NCI-H2107 treated with DMSO at 0.1 percent for 48 hours (cell line): ENCODE measurements at regions not wholly inside any gene's neighbourhood (a gene's known extent, or its start where the extent isn't known, plus 50 kb on each side); places are given as distances from the start of the nearest gene placed in this dataset.

Experiments used
- DNase-seq: peaks from one replicate; lab custom pipeline; 2025; ENCODE audit not compliant: unreplicated experiment; lab: John Stamatoyannopoulos, UW

- no peak for DNase-seq
Observed at GRCh38 chr17:65370669-65371131, 190.7 kb downstream of the AXIN2 start.

DNA sequence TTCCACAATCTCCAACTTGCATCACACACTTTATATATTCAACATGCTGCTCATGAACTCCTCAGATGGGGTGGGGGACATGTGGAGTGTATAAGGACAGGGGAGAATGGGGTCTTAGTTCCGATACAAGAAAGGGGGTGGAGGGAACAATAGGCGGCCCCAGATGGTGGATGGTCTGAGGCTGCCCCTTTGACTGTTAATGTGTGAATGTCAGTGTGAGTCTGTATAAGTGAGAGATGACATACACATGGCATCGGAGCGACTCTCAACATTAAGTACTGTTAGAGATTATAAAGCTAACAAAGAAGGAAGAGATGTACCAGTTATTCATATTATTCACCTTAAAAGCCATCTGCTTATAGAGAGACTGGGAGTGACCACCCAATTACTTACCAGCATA, 193.1 kb downstream of the AXIN2 start:
- no peak for DNase-seq

GRCh38 chr17:65366102-65366844, 195.2 kb downstream of the AXIN2 start:
- DNase-seq: no peak

DNA sequence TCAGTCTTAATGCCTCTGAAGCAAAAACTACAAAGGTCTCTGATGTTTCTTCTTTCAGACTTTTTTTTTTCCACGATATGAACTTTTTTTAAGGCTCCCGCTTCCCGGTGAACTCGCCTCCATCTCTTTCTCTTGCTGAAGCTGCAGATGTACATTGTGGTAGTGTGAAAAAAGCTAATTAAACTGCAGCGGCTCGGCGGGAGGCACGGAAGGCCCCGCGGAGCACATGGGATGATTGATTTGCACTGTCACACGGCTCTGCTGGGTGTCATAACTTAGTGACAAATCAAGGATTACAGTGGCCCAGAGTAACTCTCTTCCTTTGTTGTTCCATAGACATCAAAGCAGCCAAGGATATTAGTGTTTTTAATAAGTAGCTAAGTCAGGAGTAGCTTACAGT, 196.3 kb downstream of the AXIN2 start:
- DNase-seq: no peak

DNA sequence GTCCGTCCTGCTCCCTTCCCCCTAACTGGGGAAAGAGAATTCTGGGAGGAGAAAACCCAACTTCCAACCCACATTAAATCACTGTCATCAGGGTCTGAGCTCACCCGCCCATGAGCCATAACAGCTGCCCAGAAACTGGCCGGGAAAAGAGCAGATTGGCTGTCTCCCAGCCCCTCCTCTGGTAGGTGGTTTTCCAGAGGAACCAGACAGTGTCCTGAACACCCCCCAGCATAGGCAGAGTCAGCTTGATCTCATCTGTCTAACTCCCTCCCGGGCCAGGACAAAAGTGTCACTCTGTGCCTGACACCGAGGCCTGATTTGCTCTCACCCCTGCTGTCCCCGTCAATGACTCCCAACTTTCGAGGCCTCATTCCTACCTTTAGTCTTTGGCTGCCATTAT, 197.0 kb downstream of the AXIN2 start:
- DNase-seq: no peak

GRCh38 chr17:65362826-65363225, 198.6 kb downstream of the AXIN2 start:
- DNase-seq: peak; percentile 4

GRCh38 chr17:65360961-65361552, 200.4 kb downstream of the AXIN2 start:
- DNase-seq: no peak

GRCh38 chr17:65359016-65359415, 202.4 kb downstream of the AXIN2 start:
- no peak for DNase-seq

DNA sequence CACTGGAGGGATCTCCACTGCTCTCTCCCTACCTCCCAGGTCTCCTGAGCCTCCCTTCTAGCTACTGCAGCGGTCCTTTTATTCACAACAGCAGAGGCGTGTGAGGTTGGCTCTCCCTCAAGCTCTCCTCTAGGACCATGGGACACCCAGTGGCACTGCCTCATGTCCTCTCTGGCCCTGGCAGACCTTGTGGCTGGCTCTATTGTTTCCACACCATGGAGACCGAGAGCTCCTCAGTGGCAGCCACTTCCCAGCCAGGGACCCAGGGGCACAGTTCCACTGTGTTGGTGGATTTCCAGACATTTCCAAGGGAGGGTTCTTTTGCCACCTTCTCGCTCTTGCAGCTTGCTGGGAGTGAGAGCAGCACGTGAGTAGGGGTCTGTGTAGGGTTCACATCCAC, 204.9 kb downstream of the AXIN2 start:
- no peak for DNase-seq

DNA sequence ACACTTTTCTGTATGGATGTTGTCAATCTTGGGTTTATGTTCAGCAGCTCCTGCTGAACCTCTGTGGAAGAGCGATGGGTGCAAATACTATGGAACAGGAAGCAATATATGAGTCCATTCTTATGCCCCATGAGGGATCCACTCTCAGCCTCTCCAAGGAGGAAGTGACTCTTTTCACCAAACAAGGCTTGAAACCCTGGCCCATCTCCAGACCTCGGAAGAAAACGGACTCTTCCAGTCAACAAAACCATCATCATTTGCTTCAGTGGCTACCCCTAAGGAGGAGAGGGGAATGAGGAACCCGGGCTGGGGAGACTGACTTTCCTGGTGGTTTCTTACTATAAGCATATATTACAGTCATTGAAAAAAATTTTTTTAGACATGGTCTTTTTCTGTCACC, 206.2 kb downstream of the AXIN2 start:
- DNase-seq: no peak

DNA sequence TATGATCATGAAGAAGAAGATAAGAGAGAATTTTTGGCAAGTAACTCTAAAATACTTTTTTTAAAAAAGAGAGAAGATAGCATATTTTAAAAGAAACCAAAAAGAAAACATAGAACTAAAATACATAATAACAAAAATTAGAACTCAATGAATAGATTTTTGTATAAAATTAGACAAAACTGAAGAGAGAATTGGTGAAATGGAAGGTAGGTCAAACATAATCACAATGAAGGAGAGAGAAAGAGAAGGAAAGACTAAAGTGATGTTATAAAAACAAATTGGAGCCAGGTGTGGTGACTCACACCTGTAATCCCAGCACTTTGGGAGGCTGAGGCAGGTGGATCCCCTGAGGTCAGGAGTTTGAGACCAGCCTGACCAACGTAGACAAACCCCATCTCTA, 211.5 kb downstream of the AXIN2 start:
- no peak for DNase-seq

DNA sequence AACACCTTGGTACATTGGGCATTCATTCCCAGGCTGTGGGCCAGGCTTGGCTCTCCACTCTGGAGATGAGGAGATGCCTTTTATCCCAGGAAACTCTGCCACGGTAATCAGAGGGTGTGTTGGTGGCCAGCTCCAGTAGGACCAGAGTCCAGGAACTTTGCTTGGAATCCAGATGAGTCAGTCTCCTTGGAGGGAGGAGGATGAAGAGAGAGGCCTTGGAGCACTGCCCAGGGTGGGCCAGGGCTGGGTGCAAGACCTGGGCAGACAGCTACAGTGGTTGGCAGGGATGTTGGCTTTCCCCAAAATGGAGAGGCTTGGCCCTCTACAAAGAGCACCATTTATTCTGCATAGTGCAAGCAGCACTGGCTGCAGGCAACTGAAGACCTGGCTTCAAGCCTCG, 209.0 kb downstream of the RGS9 start:
- no peak for DNase-seq

DNA sequence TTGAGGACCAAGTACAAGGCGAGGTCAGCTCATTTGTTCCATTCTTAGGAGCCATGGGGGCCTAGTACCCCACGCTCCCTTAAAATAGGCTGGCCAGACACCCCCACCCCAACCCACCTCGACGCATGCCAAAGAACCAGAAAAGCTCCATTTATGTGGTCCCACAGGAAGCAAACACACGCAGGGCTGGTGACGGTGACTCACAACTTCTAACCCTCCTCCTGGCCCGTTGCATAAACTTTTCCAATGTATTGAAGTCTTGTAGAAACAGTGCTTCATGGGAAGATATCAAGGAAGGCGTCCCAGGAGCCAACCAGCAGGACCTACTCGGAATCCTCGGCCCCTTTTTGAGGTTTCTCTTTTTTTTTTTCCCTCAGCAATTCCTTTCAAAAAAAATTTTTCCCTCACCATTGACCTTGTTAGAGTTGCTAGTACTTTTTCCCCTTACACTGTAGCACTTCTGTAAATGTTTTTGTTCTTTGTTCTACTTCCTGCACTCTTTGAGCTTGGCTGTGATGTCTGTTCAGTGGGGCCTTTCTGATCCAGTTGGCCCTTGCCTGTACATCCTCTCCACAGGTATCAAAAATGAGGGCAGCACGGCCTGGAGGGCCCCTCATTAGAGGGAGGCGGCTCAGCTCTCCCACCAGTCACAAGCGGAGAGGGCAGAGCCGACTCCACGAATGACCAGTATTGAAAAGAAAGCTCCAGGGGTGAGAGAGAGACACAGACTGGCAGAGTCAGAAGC, 208.3 kb downstream of the RGS9 start:
- DNase-seq: no peak

DNA sequence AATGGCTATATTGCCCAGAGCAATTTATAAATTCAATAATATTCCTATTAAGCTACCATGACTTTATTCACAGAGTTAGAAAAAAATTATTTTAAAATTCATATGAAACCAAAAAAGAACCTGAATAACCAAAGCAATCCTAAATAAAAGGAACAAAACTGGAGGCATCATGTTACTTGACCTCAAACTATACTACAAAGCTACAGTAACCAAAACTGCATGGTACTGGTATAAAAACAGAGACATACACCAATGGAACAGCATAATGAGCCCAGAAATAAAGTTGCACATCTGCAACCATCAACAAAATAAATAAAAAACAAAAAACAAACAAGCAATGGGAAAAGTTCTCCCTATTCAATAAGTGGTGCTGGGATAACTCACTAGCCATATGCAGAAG, 203.2 kb downstream of the RGS9 start:
- no peak for DNase-seq

DNA sequence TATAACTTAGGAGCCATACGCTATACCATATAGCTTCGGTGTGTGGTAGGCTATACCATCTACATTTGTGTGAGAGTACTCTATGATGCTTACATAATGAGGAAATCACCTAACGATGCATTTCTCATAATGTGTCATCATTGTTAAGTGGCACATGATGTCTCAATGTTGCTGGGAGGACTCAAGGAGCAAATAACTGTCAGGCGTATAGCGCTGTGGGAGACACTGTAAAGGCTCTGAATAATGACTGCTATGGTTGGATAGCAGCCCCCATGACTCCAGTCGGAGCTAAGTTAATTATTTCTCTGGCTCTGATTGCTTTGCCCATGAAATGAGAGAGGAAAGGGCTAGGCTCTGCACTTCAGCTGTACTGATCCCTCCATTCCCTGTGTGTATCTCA, 197.2 kb downstream of the RGS9 start:
- no peak for DNase-seq

GRCh38 chr17:65332779-65333178, 195.6 kb downstream of the RGS9 start:
- DNase-seq: no peak

DNA sequence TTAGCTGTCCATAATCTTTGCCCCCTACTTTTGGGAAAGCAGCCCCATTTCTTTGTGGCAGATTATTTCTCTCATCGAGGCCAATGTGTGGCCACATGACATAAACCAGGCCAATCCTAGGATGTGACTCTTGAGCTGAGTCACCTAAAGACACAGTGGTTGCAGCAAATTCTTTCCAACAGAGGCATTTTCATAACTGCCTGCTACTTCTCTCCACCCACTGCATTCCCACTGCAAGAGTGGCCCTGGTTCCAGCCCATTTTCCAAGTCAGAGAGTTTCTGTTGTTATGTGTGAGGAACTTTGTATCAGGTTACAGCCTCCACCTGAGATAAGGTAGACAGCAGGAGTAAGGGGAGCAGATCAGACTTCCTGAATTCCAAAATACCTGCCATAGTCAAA, 195.2 kb downstream of the RGS9 start:
- DNase-seq: no peak

DNA sequence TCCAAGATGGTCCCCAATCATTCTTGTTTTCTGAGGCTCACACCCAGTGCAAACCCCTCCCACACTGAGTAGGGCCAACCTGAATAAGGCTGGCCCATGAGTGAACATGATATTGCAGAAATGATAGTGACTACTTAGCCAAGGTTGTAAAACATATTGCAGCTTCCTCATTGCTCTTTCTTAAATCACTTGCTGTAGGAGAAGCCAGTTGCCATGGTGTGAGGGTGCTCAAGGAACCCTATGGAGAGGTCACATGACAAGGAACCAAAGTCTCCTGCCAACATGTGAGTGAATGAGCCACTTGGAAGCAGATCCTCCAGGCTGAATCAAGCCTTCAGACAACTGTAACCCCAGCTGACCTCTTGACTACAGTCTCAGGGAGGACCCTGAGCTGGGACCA, 191.4 kb downstream of the RGS9 start:
- DNase-seq: no peak

- no peak for DNase-seq
Observed at GRCh38 chr17:65324611-65325342, 187.6 kb downstream of the RGS9 start.

DNA sequence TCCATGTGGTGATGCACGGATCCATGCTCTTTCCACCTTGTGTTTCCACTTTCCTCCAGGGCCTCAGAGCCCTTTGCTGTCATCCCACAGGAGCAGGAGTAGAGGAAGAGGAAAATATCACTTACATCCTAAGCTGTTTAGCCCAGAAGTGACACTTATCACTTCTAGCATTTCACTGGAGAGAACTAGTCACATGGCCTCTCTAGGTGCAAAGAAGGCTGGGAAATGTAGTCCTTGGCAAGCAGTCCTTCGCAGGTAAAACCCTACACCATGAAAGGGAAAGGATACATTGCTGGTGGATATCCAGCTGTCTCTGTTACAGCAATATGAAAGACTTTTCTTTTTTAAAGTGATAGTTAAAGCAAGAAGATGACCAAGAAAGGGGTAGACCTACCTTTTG, 185.9 kb downstream of the RGS9 start:
- DNase-seq: no peak

GRCh38 chr17:65320820-65321219, 183.7 kb downstream of the RGS9 start:
- DNase-seq: no peak

- no peak for DNase-seq
Observed at GRCh38 chr17:65314212-65314611, 177.0 kb downstream of the RGS9 start.
